Sigmoid colon (tissue), 6 donors: ENCODE measurements at regions not wholly inside any gene's neighbourhood (a gene's known extent, or its start where the extent isn't known, plus 50 kb on each side); places are given as distances from the start of the nearest gene placed in this dataset.

Source experiments
- DNase-seq: peaks from one replicate; pipeline ENCODE4 v3.0.0-alpha.2; 2019
- H3K27ac ChIP-seq, 4 donors: fragments of 200-600 bp; sonication (generic); one replicate each; pipeline ENCODE4 v1.5.1; 2016 to 2019; ENCODE audit warnings: mild to moderate bottlenecking in 1 of 4
- H3K27me3 ChIP-seq, 3 donors: fragments of 200-600 bp; sonication (generic); one replicate each; pipeline ENCODE4 v1.5.1; 2019; ENCODE audit warnings: mild to moderate bottlenecking in 1 of 3
- H3K36me3 ChIP-seq, 4 donors: fragments of 200-600 bp; sonication (generic); one replicate each; pipeline ENCODE4 v1.5.1; 2016 to 2019
- H3K4me1 ChIP-seq, 4 donors: fragments of 200-600 bp; sonication (generic); one replicate each; pipeline ENCODE4 v1.5.1; 2017 to 2019
- H3K4me3 ChIP-seq, 4 donors: fragments of 200-600 bp; sonication (generic); one replicate each; pipeline ENCODE4 v1.5.1; 2017 to 2019; ENCODE audit warnings: mild to moderate bottlenecking in 2 of 4, moderate library complexity in 1 of 4
- H3K9me3 ChIP-seq, 4 donors: fragments of 200-600 bp in 3 of 4; sonication (generic) in 3 of 4; one replicate each; pipeline versions ENCODE4 v1.5.1 to v1.6.1; 2013 to 2019
- CTCF ChIP-seq, 4 experiments: fragments of 450-650 bp in 3 of 4; fragments of 200-600 bp in 1 of 4; IDR thresholded peaks; one replicate each; pipeline ENCODE4 v1.5.1; 2016 to 2019; ENCODE audit warnings: antibody characterized with exemption in 4 of 4, mild to moderate bottlenecking in 3 of 4, moderate library complexity in 2 of 4
- EP300 ChIP-seq, 4 donors: sonication (generic); formaldehyde crosslinking; IDR thresholded peaks; one replicate each; pipeline ENCODE4 v1.6.1; 2017; ENCODE audit warnings: antibody characterized with exemption in 4 of 4
- POLR2A ChIP-seq, 2 donors: fragments of 450-650 bp; IDR thresholded peaks; one replicate each; pipeline ENCODE4 v1.6.1; 2016; ENCODE audit warnings: antibody characterized with exemption in 2 of 2, mild to moderate bottlenecking in 2 of 2, moderate library complexity in 2 of 2
- POLR2AphosphoS5 ChIP-seq, 4 donors: sonication (generic); formaldehyde crosslinking; IDR thresholded peaks; one replicate each; pipeline ENCODE4 v1.6.1; 2017; ENCODE audit warnings: antibody characterized with exemption in 4 of 4
- WGBS, 2 donors: extraction: QIAGEN DNeasy Blood & Tissue Kit; methylation state at CpG; one replicate each; pipeline ENCODE4 v1.1.7; 2013; 5-methylcytosine and 5-hydroxymethylcytosine counted together
- intact Hi-C: fragments of 100-400 bp; cut with DNase I; formaldehyde crosslinking; loops from one replicate; pipeline ENCODE4 v1.15.1; 2023
- donor health status: healthy with polysubstance abuse.
- donor health status: healthy.

- Histone ChIP-seq H3K4me3 (no peak overlapping the region), H3K27ac (no peak overlapping the region), H3K4me1 (no peaks in the 10 kb centered on the region), H3K9me3 (no peaks in the 10 kb centered on the region), H3K36me3 (no peaks in the 10 kb centered on the region), H3K27me3 (no peaks in the 10 kb centered on the region)
- intact Hi-C loops: no loop called here
- DNase-seq: no peak
- 48 to 64% methylated on average over 3 of the region's 3 CpGs for WGBS, 2 donors
- TF ChIP-seq EP300 (IDR thresholded peaks at IDR 0.05): no peak
- TF ChIP-seq CTCF (IDR thresholded peaks at IDR 0.05): no peak
- no peak for TF ChIP-seq POLR2A (IDR thresholded peaks at IDR 0.05)
- TF ChIP-seq POLR2AphosphoS5 (IDR thresholded peaks at IDR 0.05): no peak
Observed at GRCh38 chr10:83272666-83273434, 866.5 kb upstream of the GHITM start.

- intact Hi-C loops: no loop called here
- no peak for TF ChIP-seq EP300 (IDR thresholded peaks at IDR 0.05)
- TF ChIP-seq CTCF (IDR thresholded peaks at IDR 0.05): no peak
- no peak for TF ChIP-seq POLR2AphosphoS5 (IDR thresholded peaks at IDR 0.05)
- no peak for TF ChIP-seq POLR2A (IDR thresholded peaks at IDR 0.05)
- Histone ChIP-seq H3K27me3 (no peaks in the 10 kb centered on the region), H3K9me3 (no peaks in the 10 kb centered on the region), H3K27ac (no peak overlapping the region), H3K4me1 (no peaks in the 10 kb centered on the region), H3K36me3 (no peaks in the 10 kb centered on the region), H3K4me3 (no peak overlapping the region)
- WGBS, 2 donors: 8 to 51% methylated on average over 1 of the region's 1 CpG
- no peak for DNase-seq
Observed at GRCh38 chr10:83274088-83274487, 865.2 kb upstream of the GHITM start.

- intact Hi-C loops: no loop called here
- H3K27ac ChIP-seq: no peak overlapping the region
- WGBS, 2 donors: 50 to 56% methylated on average over 2 of the region's 2 CpGs
- H3K9me3 ChIP-seq: no peaks in the 10 kb centered on the region
- DNase-seq: no peak
- no peak for TF ChIP-seq POLR2AphosphoS5 (IDR thresholded peaks at IDR 0.05)
- TF ChIP-seq CTCF (IDR thresholded peaks at IDR 0.05): no peak
- TF ChIP-seq EP300 (IDR thresholded peaks at IDR 0.05): no peak
- TF ChIP-seq POLR2A (IDR thresholded peaks at IDR 0.05): no peak
- H3K36me3 ChIP-seq: no peaks in the 10 kb centered on the region
- H3K4me3 ChIP-seq: no peak overlapping the region
- H3K27me3 ChIP-seq: no peaks in the 10 kb centered on the region
- no peaks in the 10 kb centered on the region for H3K4me1 ChIP-seq
Observed at GRCh38 chr10:83276971-83277370, 862.3 kb upstream of the GHITM start.

- H3K36me3 ChIP-seq: no peaks in the 10 kb centered on the region
- no peak for DNase-seq
- H3K4me3 ChIP-seq: no peak overlapping the region
- no peaks in the 10 kb centered on the region for H3K27me3 ChIP-seq
- no peak overlapping the region for H3K27ac ChIP-seq
- intact Hi-C loops: no loop called here
- H3K4me1 ChIP-seq: no peaks in the 10 kb centered on the region
- no peak for TF ChIP-seq EP300 (IDR thresholded peaks at IDR 0.05)
- no peak for TF ChIP-seq POLR2AphosphoS5 (IDR thresholded peaks at IDR 0.05)
- no peak for TF ChIP-seq CTCF (IDR thresholded peaks at IDR 0.05)
- no peak for TF ChIP-seq POLR2A (IDR thresholded peaks at IDR 0.05)
- H3K9me3 ChIP-seq: no peaks in the 10 kb centered on the region
Observed at GRCh38 chr10:83283151-83283550, 856.2 kb upstream of the GHITM start.

- intact Hi-C loops: no loop called here
- Histone ChIP-seq H3K9me3 (peaks cover 0 to 3% (median 0%) of the 10 kb centered on the region in 4 donors), H3K27me3 (no peaks in the 10 kb centered on the region), H3K4me1 (no peaks in the 10 kb centered on the region), H3K4me3 (no peak overlapping the region), H3K27ac (no peak overlapping the region), H3K36me3 (no peaks in the 10 kb centered on the region)
- DNase-seq: no peak
- TF ChIP-seq POLR2AphosphoS5 (IDR thresholded peaks at IDR 0.05): no peak
- no peak for TF ChIP-seq CTCF (IDR thresholded peaks at IDR 0.05)
- TF ChIP-seq POLR2A (IDR thresholded peaks at IDR 0.05): no peak
- TF ChIP-seq EP300 (IDR thresholded peaks at IDR 0.05): no peak
- WGBS, 2 donors: 75 to 80% methylated on average over 2 of the region's 2 CpGs
Observed at GRCh38 chr10:83287374-83287773, 851.9 kb upstream of the GHITM start.
